Prostate gland (tissue), 2 donors: ENCODE measurements at regions not wholly inside any gene's neighbourhood (a gene's known extent, or its start where the extent isn't known, plus 50 kb on each side); places are given as distances from the start of the nearest gene placed in this dataset.

Source experiments
- POLR2A ChIP-seq: fragments of 450-650 bp; IDR thresholded peaks from one replicate; pipeline ENCODE4 v1.6.1; 2016; ENCODE audit warnings: antibody characterized with exemption, mild to moderate bottlenecking
- POLR2AphosphoS5 ChIP-seq: sonication (generic); formaldehyde crosslinking; IDR thresholded peaks from one replicate; pipeline ENCODE4 v1.6.1; 2017; ENCODE audit warnings: antibody characterized with exemption
- TF ChIP-seq, protein P1 (sequence below), 4 experiments: fragments of 200-600 bp in 2 of 4; fragments of 450-650 bp in 2 of 4; sonication (generic) in 2 of 4; IDR thresholded peaks; 1 replicate in 3 of 4; 2 replicates in 1 of 4; pipeline ENCODE4 v1.5.1; 2016 to 2019; ENCODE audit warnings: antibody characterized with exemption in 4 of 4, mild to moderate bottlenecking in 2 of 4, moderate library complexity in 2 of 4

DNA sequence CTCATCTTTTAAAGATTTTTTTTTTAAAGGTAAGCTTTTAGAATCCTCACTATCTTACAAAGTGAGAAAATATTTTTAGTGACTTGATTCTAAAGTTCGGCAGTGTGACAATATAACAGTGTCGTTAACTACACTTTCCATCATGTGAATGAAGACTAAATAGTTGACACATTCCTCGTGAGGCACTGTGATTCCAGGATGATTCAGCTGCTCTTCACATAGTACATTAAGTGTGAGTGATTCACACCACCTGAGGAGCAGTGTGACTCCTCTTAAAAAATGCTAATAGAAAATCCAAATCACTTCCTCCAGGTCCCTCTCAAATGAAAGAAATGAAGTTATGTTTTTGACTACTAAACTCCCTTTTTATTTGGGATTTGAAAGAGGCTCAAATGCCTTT lies 589.5 kb downstream of the GABRG2 start:
- TF ChIP-seq, protein P1, sequence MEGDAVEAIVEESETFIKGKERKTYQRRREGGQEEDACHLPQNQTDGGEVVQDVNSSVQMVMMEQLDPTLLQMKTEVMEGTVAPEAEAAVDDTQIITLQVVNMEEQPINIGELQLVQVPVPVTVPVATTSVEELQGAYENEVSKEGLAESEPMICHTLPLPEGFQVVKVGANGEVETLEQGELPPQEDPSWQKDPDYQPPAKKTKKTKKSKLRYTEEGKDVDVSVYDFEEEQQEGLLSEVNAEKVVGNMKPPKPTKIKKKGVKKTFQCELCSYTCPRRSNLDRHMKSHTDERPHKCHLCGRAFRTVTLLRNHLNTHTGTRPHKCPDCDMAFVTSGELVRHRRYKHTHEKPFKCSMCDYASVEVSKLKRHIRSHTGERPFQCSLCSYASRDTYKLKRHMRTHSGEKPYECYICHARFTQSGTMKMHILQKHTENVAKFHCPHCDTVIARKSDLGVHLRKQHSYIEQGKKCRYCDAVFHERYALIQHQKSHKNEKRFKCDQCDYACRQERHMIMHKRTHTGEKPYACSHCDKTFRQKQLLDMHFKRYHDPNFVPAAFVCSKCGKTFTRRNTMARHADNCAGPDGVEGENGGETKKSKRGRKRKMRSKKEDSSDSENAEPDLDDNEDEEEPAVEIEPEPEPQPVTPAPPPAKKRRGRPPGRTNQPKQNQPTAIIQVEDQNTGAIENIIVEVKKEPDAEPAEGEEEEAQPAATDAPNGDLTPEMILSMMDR (IDR thresholded peaks at IDR 0.05): no peak
- TF ChIP-seq POLR2A: no peak
- no peak for TF ChIP-seq POLR2AphosphoS5
